HG03045 (cell line): ENCODE measurements at regions not wholly inside any gene's neighbourhood (a gene's known extent, or its start where the extent isn't known, plus 50 kb on each side); places are given as distances from the start of the nearest gene placed in this dataset.

Source experiments
- ATAC-seq: cut with Tn5 transposase; IDR thresholded peaks from one replicate; pipeline ENCODE4 v1.9.1; 2021; ENCODE audit warnings: mild to moderate bottlenecking, moderate library complexity; ENCODE audit not compliant: unreplicated experiment

GRCh38 chr18:10009321-10010144, 95.7 kb downstream of the VAPA start:
- no peak for ATAC-seq

GRCh38 chr18:10010611-10011015, 96.8 kb downstream of the VAPA start:
- ATAC-seq, result no peak

GRCh38 chr18:10011061-10011460, 97.2 kb downstream of the VAPA start:
- no peak for ATAC-seq

- no peak for ATAC-seq
These were observed 97.9 kb downstream of the VAPA start for GRCh38 chr18:10011751-10012150.

GRCh38 chr18:10012526-10012925, 98.7 kb downstream of the VAPA start:
- no peak for ATAC-seq

- no peak for ATAC-seq
These were observed 100.1 kb downstream of the VAPA start for GRCh38 chr18:10013621-10014543.

GRCh38 chr18:10015288-10015701, 101.5 kb downstream of the VAPA start:
- no peak for ATAC-seq

- ATAC-seq, result no peak
These were observed 102.4 kb downstream of the VAPA start for GRCh38 chr18:10015941-10016819.

GRCh38 chr18:10017043-10017442, 103.2 kb downstream of the VAPA start:
- no peak for ATAC-seq

GRCh38 chr18:10018289-10018688, 104.5 kb downstream of the VAPA start:
- no peak for ATAC-seq

- no peak for ATAC-seq
These were observed 106.4 kb downstream of the VAPA start for GRCh38 chr18:10020171-10020570.

- ATAC-seq, result no peak
These were observed 108.5 kb downstream of the VAPA start for GRCh38 chr18:10022365-10022764.

GRCh38 chr18:10023853-10024570, 110.2 kb downstream of the VAPA start:
- ATAC-seq, result no peak

GRCh38 chr18:10025711-10026670, 112.2 kb downstream of the VAPA start:
- ATAC-seq, result no peak

- ATAC-seq, result no peak
These were observed 113.2 kb downstream of the VAPA start for GRCh38 chr18:10027031-10027430.

- ATAC-seq, result no peak
These were observed 113.6 kb downstream of the VAPA start for GRCh38 chr18:10027461-10027860.

- no peak for ATAC-seq
These were observed 115.9 kb downstream of the VAPA start for GRCh38 chr18:10029711-10030110.

GRCh38 chr18:10030816-10031541, 117.2 kb downstream of the VAPA start:
- ATAC-seq, result no peak
